H9 (cell line): ENCODE measurements at regions not wholly inside any gene's neighbourhood (a gene's known extent, or its start where the extent isn't known, plus 50 kb on each side); places are given as distances from the start of the nearest gene placed in this dataset.

ENCODE experiments used
- DNase-seq: peaks from one replicate; pipeline ENCODE4 v3.0.0-alpha.2; 2017
- H2AFZ ChIP-seq: one replicate; pipeline ENCODE4 v1.6.1; 2013; ENCODE audit warnings: mild to moderate bottlenecking, low read length, control low read depth, moderate library complexity
- H2AK5ac ChIP-seq: 2 replicates; pipeline ENCODE4 v1.6.1; 2013; ENCODE audit warnings: low read length, control low read depth, mixed read lengths; ENCODE audit not compliant: insufficient read length
- H2BK120ac ChIP-seq: one replicate; pipeline ENCODE4 v1.6.1; 2013; ENCODE audit warnings: low read depth, mild to moderate bottlenecking, low read length, control low read depth, inconsistent platforms; ENCODE audit not compliant: poor library complexity, severe bottlenecking
- H2BK12ac ChIP-seq: 2 replicates; pipeline ENCODE4 v1.6.1; 2013; ENCODE audit warnings: low read length, control low read depth, mixed read lengths, low read depth; ENCODE audit not compliant: insufficient read length
- H2BK15ac ChIP-seq: 2 replicates; pipeline ENCODE4 v1.6.1; 2013; ENCODE audit warnings: low read depth, low read length, control low read depth
- H2BK20ac ChIP-seq: one replicate; pipeline ENCODE4 v1.6.1; 2013; ENCODE audit warnings: low read depth, mild to moderate bottlenecking, low read length, control low read depth, inconsistent platforms; ENCODE audit not compliant: poor library complexity, severe bottlenecking
- H2BK5ac ChIP-seq: 2 replicates; pipeline ENCODE4 v1.6.1; 2013; ENCODE audit warnings: low read length, control low read depth, mixed read lengths; ENCODE audit not compliant: insufficient read length
- H3K14ac ChIP-seq: 2 replicates; pipeline ENCODE4 v1.6.1; 2013; ENCODE audit warnings: low read length, control low read depth; ENCODE audit not compliant: insufficient read depth
- H3K18ac ChIP-seq: 2 replicates; pipeline ENCODE4 v1.6.1; 2013; ENCODE audit warnings: low read depth, mild to moderate bottlenecking, mixed read lengths, low read length, control low read depth; ENCODE audit not compliant: insufficient read length
- H3K23ac ChIP-seq: 2 replicates; pipeline ENCODE4 v1.6.1; 2013; ENCODE audit warnings: low read length, control low read depth, mixed read lengths, low read depth; ENCODE audit not compliant: insufficient read length
- H3K23me2 ChIP-seq: 2 replicates; pipeline ENCODE4 v1.6.1; 2013; ENCODE audit warnings: low read depth, mild to moderate bottlenecking, mixed read lengths, low read length, control low read depth; ENCODE audit not compliant: insufficient read length, poor library complexity, severe bottlenecking
- H3K27ac ChIP-seq: 2 replicates; pipeline ENCODE4 v1.5.1; 2013; ENCODE audit warnings: low read length, control low read depth, mixed read lengths, low read depth; ENCODE audit not compliant: insufficient read length
- H3K27me3 ChIP-seq: 2 replicates; pipeline ENCODE4 v1.6.1; 2013; ENCODE audit warnings: low read length, control low read depth, inconsistent platforms; ENCODE audit not compliant: insufficient read depth
- H3K4ac ChIP-seq: 2 replicates; pipeline ENCODE4 v1.6.1; 2013; ENCODE audit warnings: low read depth, mild to moderate bottlenecking, control low read depth, inconsistent platforms, low read length, moderate library complexity
- H3K4me1 ChIP-seq: 2 replicates; pipeline ENCODE4 v1.6.1; 2013; ENCODE audit warnings: low read length, control low read depth, inconsistent platforms; ENCODE audit not compliant: insufficient read depth
- H3K4me2 ChIP-seq: 2 replicates; pipeline ENCODE4 v1.6.1; 2013; ENCODE audit warnings: low read length, control low read depth, mixed read lengths; ENCODE audit not compliant: insufficient read length, insufficient read depth
- H3K56ac ChIP-seq: 2 replicates; pipeline ENCODE4 v1.6.1; 2013; ENCODE audit warnings: low read depth, mild to moderate bottlenecking, mixed read lengths, low read length, control low read depth; ENCODE audit not compliant: insufficient read length
- H3K79me1 ChIP-seq: 2 replicates; pipeline ENCODE4 v1.6.1; 2013; ENCODE audit warnings: low read depth, mild to moderate bottlenecking, moderate library complexity, low read length, control low read depth, inconsistent platforms; ENCODE audit not compliant: insufficient read depth, poor library complexity, severe bottlenecking
- H3K79me2 ChIP-seq: 2 replicates; pipeline ENCODE4 v1.6.1; 2013; ENCODE audit warnings: low read length, control low read depth, inconsistent platforms; ENCODE audit not compliant: insufficient read depth
- H3K9ac ChIP-seq: 2 replicates; pipeline ENCODE4 v1.6.1; 2013; ENCODE audit warnings: low read length, control low read depth, mixed read lengths; ENCODE audit not compliant: insufficient read length; ENCODE audit errors: extremely low read depth
- H3K9me3 ChIP-seq: one replicate; pipeline ENCODE4 v1.6.1; 2013; ENCODE audit warnings: low read depth, low read length, inconsistent platforms; ENCODE audit not compliant: control insufficient read depth
- H3T11ph ChIP-seq: one replicate; pipeline ENCODE4 v1.6.1; 2013; ENCODE audit warnings: mild to moderate bottlenecking, low read length, control low read depth, inconsistent platforms
- H4K20me1 ChIP-seq: one replicate; pipeline ENCODE4 v1.6.1; 2013; ENCODE audit not compliant: control insufficient read depth, insufficient read length, insufficient read depth
- H4K5ac ChIP-seq: 2 replicates; pipeline ENCODE4 v1.6.1; 2013; ENCODE audit warnings: low read depth, mild to moderate bottlenecking, mixed read lengths, low read length, control low read depth; ENCODE audit not compliant: insufficient read length
- H4K8ac ChIP-seq: replicated peaks from 2 replicates; pipeline ENCODE4 v1.6.1; 2013; ENCODE audit warnings: low read length, control low read depth, mixed read lengths, low read depth; ENCODE audit not compliant: insufficient read length
- H4K91ac ChIP-seq: 2 replicates; pipeline ENCODE4 v1.6.1; 2013; ENCODE audit warnings: low read depth, mild to moderate bottlenecking, moderate library complexity, mixed read lengths, low read length, control low read depth; ENCODE audit not compliant: insufficient read length
- H3K27ac Mint-ChIP-seq, 3 experiments: 2 replicates in 2 of 3; 3 replicates in 1 of 3; pipeline ENCODE4 v1.8.0; 2020 to 2021; ENCODE audit warnings: mixed read lengths in 3 of 3, mild to moderate bottlenecking in 1 of 3, moderate library complexity in 1 of 3
- H3K27me3 Mint-ChIP-seq: 2 replicates; pipeline ENCODE4 v1.8.0; 2021; ENCODE audit warnings: low read depth, mild to moderate bottlenecking, moderate library complexity, mixed read lengths
- H3K36me3 Mint-ChIP-seq, 3 experiments: 2 replicates in 2 of 3; 3 replicates in 1 of 3; pipeline ENCODE4 v1.8.0; 2020 to 2021; ENCODE audit warnings: low read depth in 3 of 3, mixed read lengths in 3 of 3; ENCODE audit not compliant: insufficient read depth in 1 of 3
- H3K4me1 Mint-ChIP-seq, 2 experiments: 2 replicates each; pipeline ENCODE4 v1.8.0; 2020; ENCODE audit warnings: mixed read lengths in 2 of 2
- H3K4me3 Mint-ChIP-seq, 2 experiments: 2 replicates in 1 of 2; 3 replicates in 1 of 2; pipeline ENCODE4 v1.8.0; 2020 to 2021; ENCODE audit warnings: mild to moderate bottlenecking in 2 of 2, mixed read lengths in 2 of 2, moderate library complexity in 1 of 2
- H3K9me3 Mint-ChIP-seq, 2 experiments: 2 replicates in 1 of 2; 3 replicates in 1 of 2; pipeline ENCODE4 v1.8.0; 2020; ENCODE audit warnings: mild to moderate bottlenecking in 2 of 2, mixed read lengths in 2 of 2, moderate library complexity in 1 of 2
- CTCF ChIP-seq: fragments of 200-600 bp; sonication (generic); conservative IDR thresholded peaks from 3 replicates; pipeline ENCODE4 v1.8.0; 2021; ENCODE audit warnings: antibody characterized with exemption, mild to moderate bottlenecking
- whole genome bisulfite sequencing: extraction: QIAGEN DNeasy Blood & Tissue Kit; methylation state at CpG from one replicate; pipeline ENCODE4 v1.1.7; 2013; ENCODE audit warnings: missing lambda C conversion rate, low lambda C conversion rate, mixed read lengths; ENCODE audit not compliant: insufficient read length; ENCODE audit errors: extremely low coverage; 5-methylcytosine and 5-hydroxymethylcytosine counted together

GRCh38 chr3:116961106-116961505 lies 251.5 kb downstream of the TUSC7 start:
- Histone ChIP-seq H3K79me2 (no peaks in the 10 kb centered on the region), H3K4me2 (no peak overlapping the region), H3K23me2 (no peaks in the 10 kb centered on the region), H2AK5ac (no peak overlapping the region), H3T11ph (no peak overlapping the region), H2BK120ac (no peak overlapping the region), H3K23ac (no peak overlapping the region), H3K4ac (no peak overlapping the region), H3K18ac (no peak overlapping the region), H3K56ac (no peak overlapping the region), H3K4me1 (no peaks in the 10 kb centered on the region), H2BK20ac (no peak overlapping the region), H2BK15ac (no peak overlapping the region), H4K20me1 (no peaks in the 10 kb centered on the region), H4K5ac (no peak overlapping the region), H3K27ac (no peak overlapping the region), H2AFZ (no peak overlapping the region), H3K14ac (no peak overlapping the region), H2BK5ac (no peak overlapping the region), H4K91ac (no peak overlapping the region), H3K27me3 (no peaks in the 10 kb centered on the region), H3K9me3 (no peaks in the 10 kb centered on the region), H2BK12ac (no peak overlapping the region), H3K9ac (no peak overlapping the region), H4K8ac (no peak overlapping the region), H3K79me1 (no peaks in the 10 kb centered on the region)
- no peak for TF ChIP-seq CTCF
- no peak for DNase-seq
- Mint-ChIP-seq H3K36me3 (no peaks in the 10 kb centered on the region), H3K4me1 (peaks cover 3 to 7% of the 10 kb centered on the region in 2 experiments; a peak in 2 of 4 replicates), H3K27ac (no peak overlapping the region), H3K27me3 (no peaks in the 10 kb centered on the region), H3K9me3 (no peaks in the 10 kb centered on the region), H3K4me3 (no peak overlapping the region)
- WGBS, result no CpG with 5 or more reads among the region's 4 CpGs
